ENCODE measurements at regions not wholly inside any gene's neighbourhood (a gene's known extent, or its start where the extent isn't known, plus 50 kb on each side); places are given as distances from the start of the nearest gene placed in this dataset.

GRCh38 chr6:132061381-132061780, 110.2 kb upstream of the CCN2 start:
- H3K4me3 ChIP-seq = no peak overlapping the region
- H3K27me3 ChIP-seq = no peaks in the 10 kb centered on the region
- no peaks in the 10 kb centered on the region for H3K36me3 ChIP-seq
- TF ChIP-seq, protein P1, sequence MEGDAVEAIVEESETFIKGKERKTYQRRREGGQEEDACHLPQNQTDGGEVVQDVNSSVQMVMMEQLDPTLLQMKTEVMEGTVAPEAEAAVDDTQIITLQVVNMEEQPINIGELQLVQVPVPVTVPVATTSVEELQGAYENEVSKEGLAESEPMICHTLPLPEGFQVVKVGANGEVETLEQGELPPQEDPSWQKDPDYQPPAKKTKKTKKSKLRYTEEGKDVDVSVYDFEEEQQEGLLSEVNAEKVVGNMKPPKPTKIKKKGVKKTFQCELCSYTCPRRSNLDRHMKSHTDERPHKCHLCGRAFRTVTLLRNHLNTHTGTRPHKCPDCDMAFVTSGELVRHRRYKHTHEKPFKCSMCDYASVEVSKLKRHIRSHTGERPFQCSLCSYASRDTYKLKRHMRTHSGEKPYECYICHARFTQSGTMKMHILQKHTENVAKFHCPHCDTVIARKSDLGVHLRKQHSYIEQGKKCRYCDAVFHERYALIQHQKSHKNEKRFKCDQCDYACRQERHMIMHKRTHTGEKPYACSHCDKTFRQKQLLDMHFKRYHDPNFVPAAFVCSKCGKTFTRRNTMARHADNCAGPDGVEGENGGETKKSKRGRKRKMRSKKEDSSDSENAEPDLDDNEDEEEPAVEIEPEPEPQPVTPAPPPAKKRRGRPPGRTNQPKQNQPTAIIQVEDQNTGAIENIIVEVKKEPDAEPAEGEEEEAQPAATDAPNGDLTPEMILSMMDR (IDR thresholded peaks at IDR 0.05) = no peak
- TF ChIP-seq POLR2AphosphoS5 (IDR thresholded peaks at IDR 0.05) (no peak), EP300 (IDR thresholded peaks at IDR 0.05) (no peak), POLR2A (IDR thresholded peaks at IDR 0.05) (no peak)
- H3K9me3 ChIP-seq = no peaks in the 10 kb centered on the region
- no peak overlapping the region for H3K27ac ChIP-seq
- 56 to 74% (median 65%) methylated on average over 1 of the region's 1 CpG for WGBS, 5 donors
- DNase-seq = no peak
- intact Hi-C loops (cut with DNase I; ENCODE audit: low total_unique reads) = no loop called here
- peaks cover 0 to 9% (median 0%) of the 10 kb centered on the region in 4 donors for H3K4me1 ChIP-seq

- no peak overlapping the region for H3K27ac ChIP-seq
- no peaks in the 10 kb centered on the region for H3K9me3 ChIP-seq
- H3K4me3 ChIP-seq = no peak overlapping the region
- H3K36me3 ChIP-seq = no peaks in the 10 kb centered on the region
- peaks cover 0 to 9% (median 0%) of the 10 kb centered on the region in 4 donors for H3K4me1 ChIP-seq
- peak in 1 of 2 donors; percentile 50 for DNase-seq
- intact Hi-C loops (cut with DNase I; ENCODE audit: low total_unique reads) = no loop called here
- H3K27me3 ChIP-seq = no peaks in the 10 kb centered on the region
- 57 to 66% (median 59%) methylated on average over 4 of the region's 4 CpGs for WGBS, 5 donors
- TF ChIP-seq EP300 (IDR thresholded peaks at IDR 0.05) (no peak), POLR2AphosphoS5 (IDR thresholded peaks at IDR 0.05) (no peak), POLR2A (IDR thresholded peaks at IDR 0.05) (no peak)
- TF ChIP-seq, protein P1 (IDR thresholded peaks at IDR 0.05) = no peak
These were observed 109.4 kb upstream of the CCN2 start for GRCh38 chr6:132060591-132060990.

DNA sequence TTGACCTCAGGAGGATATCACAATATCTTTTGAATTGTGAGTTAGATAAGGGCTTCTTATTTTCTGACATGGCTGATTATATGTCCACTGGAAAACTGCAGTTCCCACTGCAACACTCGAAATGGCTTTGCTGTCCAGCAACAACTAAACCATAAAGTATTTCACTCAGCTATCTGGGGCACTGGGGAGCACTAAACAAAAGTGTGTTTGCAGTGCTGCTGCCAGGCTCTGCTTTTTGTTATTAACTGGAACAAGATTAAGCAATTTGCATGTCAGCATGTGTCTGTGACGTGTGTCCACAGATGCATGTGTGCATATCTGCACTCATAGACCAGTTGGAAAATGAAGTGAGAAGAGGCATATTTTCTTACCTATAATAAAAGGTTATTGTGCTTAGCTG, 107.8 kb upstream of the CCN2 start:
- WGBS, 5 donors = 26 to 74% (median 43%) methylated on average over 2 of the region's 2 CpGs
- intact Hi-C loops (cut with DNase I; ENCODE audit: low total_unique reads) = no loop called here

DNA sequence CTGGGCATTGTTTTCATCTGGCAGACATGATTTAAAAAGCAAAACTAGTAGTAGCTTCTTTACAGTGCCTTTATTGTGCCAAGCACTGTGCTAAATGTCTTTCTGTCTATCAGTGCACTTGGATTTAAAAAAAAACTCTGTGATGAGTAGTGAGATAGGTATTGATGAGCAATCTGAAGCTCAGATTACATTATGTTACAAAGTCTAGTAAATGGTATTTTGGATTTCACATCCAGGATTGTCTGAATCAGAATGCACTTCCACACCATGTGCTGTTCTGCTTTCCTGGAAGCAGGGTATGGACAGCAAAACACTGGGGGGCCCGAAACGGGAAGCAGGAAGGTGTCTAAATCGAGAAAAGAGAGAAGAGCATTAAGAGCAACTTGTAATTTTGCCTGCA, 103.4 kb upstream of the CCN2 start:
- no peaks in the 10 kb centered on the region for H3K36me3 ChIP-seq
- no peak overlapping the region for H3K4me3 ChIP-seq
- no peaks in the 10 kb centered on the region for H3K9me3 ChIP-seq
- intact Hi-C loops (cut with DNase I; ENCODE audit: low total_unique reads) = no loop called here
- H3K27ac ChIP-seq = no peak overlapping the region
- no peak for TF ChIP-seq POLR2AphosphoS5 (IDR thresholded peaks at IDR 0.05)
- no peak for TF ChIP-seq EP300 (IDR thresholded peaks at IDR 0.05)
- TF ChIP-seq POLR2A (IDR thresholded peaks at IDR 0.05) = no peak
- TF ChIP-seq, protein P1 (IDR thresholded peaks at IDR 0.05) = no peak
- no peaks in the 10 kb centered on the region for H3K27me3 ChIP-seq
- H3K4me1 ChIP-seq = no peaks in the 10 kb centered on the region
- 72 to 91% (median 83%) methylated on average over 3 of the region's 3 CpGs for WGBS, 5 donors
- no peak for DNase-seq

More for the DNA sequence above, 107.8 kb upstream of the CCN2 start:
- Histone ChIP-seq H3K4me3 (no peak overlapping the region), H3K36me3 (no peaks in the 10 kb centered on the region), H3K27ac (no peak overlapping the region), H3K4me1 (peaks cover 0 to 9% (median 0%) of the 10 kb centered on the region in 4 donors), H3K27me3 (no peaks in the 10 kb centered on the region), H3K9me3 (no peaks in the 10 kb centered on the region)
- TF ChIP-seq POLR2AphosphoS5 (IDR thresholded peaks at IDR 0.05) (no peak), EP300 (IDR thresholded peaks at IDR 0.05) (no peak), POLR2A (IDR thresholded peaks at IDR 0.05) (no peak)
- TF ChIP-seq, protein P1 (IDR thresholded peaks at IDR 0.05) = no peak
- peak in 1 of 2 donors; percentile 14 for DNase-seq

Measured in stomach (tissue), 8 donors.